Colon (tissue), 2 donors: ENCODE measurements at regions not wholly inside any gene's neighbourhood (a gene's known extent, or its start where the extent isn't known, plus 50 kb on each side); places are given as distances from the start of the nearest gene placed in this dataset.

ENCODE experiments used
- FAIRE-seq: peaks from 2 replicates; lab custom pipeline; 2012; peaks lifted over from hg19 to GRCh38; lab: Jason Lieb, UNC
- donor health status: control.
- donor health status: control.

GRCh38 chrX:3771766-3772165, 58.3 kb upstream of the PRKX start:
- no peak for FAIRE-seq

DNA sequence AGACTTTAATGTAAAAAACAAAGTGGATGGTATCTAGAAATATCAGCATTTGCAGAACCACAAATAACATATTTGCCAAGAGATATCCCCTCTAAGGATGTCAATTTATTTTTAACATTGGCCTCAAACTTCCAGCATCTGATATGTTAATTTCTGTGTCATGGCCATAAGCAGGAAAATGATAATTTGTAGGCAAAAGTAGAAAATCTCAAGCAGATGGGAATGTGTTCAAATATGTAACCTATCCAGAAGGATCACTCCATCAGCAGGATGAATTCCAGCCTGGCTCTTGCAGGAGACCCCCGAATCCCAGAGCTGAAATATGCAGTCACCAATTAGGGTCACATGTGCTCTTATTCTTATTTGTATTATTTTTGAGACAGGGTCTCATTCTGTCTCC, 55.4 kb upstream of the PRKX start:
- no peak for FAIRE-seq
